ENCODE measurements at regions not wholly inside any gene's neighbourhood (a gene's known extent, or its start where the extent isn't known, plus 50 kb on each side); places are given as distances from the start of the nearest gene placed in this dataset.
A peak's percentile ranks its signal among the peaks of the same experiment; 100 is the strongest.
"Not testable (repeated sequence)": the region's sequence is repeated elsewhere in the genome, so short reads cannot be mapped to it uniquely, and the experiment has no call there.

DNA sequence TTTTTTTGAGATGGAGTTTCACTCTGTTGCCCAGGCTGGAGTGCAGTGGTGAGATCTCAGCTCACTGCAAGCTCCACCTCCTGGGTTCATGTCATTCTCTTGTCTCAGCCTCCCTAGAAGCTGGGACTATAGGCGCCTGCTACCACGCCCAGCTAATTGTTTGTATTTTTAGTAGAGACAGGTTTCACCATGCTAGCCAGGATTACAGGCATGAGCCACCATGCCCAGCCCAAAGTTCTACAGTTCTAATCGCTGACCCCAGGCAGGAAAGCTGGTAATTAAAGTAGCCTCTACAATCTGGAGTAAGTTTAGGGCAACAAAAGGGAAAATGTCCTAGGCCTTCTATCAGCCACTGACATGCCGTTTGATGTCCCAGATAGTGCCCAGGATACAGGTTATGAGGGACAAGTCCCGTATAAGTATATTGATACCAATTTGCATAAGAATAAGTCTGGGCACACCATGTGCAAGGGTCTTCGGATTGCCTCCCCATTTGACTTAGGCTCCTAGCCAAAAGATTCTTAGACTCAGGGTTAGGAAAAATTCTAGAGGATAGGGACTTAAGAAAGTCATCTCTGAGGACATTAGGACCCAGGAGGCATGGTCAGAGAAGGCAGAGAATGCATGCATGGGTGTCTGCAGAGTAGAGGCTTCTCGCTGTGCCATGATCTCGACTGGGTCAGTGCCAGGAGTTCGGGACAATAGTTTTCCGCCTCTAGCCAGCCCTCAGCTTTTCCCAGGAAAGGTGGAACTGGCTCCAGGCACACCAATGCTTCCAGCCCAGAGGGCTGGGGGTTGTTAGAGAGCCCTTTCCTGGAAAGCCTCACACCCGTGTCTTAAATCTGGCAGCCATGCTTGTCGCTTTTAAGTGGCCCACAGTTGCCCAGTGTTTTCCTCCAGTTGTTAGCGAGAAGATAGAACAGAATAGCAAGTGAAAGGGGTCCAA lies 1111.1 kb downstream of the TAF11L14 start:
- DNase-seq, result no peak

DNA sequence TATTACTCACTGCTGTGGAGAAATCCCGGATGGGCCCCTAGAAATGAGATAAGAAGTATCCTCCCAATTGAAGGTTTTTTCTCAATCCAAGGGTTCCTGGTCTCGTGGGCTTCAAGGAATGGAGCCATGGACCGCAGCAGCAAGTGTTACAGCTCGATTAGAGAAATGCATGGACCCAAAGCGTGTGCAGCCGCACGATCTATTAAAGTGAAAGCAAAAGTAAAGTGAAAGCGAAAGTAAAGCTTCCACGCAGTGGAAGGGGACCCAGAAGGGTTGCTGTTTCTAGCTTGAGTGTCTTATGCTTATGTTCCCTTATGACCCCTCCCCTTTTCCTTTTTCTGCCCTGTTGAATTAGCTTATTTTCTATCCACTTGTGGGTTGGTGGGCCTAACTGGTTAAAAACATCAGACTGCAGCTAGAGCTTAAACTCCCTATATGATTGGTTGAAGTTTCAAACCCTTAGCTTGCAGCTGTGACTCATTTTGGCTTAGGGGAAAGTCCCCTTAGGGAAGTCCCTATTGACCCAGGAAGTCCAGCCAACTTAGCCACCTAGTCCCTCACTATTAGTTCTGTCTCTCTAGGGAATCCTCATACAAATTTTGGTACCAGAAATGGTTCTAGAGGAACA lies 1111.8 kb downstream of the TAF11L14 start:
- no peak for DNase-seq

DNA sequence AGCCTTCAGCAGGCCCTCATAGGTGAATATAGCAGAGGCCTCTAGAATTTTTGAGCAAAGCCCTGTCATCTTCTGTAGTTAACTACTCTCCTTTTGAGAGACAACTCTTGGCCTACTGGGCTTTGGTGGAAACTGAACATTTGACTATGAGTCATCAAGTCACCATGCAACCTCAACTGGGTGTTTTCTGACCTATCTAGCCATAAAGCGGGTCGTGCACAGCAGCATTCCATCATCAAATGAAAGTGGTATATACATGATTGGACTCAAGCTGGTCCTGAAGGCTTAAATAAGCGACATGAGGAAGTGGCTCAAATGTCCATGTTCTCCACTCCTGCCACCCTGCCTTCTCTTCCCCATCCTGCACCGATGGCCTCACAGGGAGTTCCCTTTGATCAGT lies 1115.5 kb downstream of the TAF11L14 start:
- DNase-seq, result no peak

DNA sequence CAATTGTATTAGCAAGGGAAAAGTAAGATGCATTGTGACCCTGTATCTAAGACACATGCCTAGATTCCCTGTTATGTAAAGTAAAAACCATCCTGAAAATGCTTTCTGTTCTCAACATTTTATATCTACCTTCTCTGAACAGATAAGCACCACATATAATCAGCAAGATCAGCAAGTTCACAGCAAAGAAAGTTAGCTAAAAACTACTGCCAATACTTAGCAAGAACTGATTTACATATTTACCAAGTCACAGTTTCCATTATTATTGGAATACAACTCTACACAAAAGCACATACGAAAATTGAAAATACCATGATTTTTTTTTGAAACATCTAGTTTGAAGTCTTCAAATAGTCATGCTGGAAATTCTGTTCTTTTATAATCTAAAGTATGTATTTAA lies 1118.1 kb downstream of the TAF11L14 start:
- DNase-seq, result no peak

DNA sequence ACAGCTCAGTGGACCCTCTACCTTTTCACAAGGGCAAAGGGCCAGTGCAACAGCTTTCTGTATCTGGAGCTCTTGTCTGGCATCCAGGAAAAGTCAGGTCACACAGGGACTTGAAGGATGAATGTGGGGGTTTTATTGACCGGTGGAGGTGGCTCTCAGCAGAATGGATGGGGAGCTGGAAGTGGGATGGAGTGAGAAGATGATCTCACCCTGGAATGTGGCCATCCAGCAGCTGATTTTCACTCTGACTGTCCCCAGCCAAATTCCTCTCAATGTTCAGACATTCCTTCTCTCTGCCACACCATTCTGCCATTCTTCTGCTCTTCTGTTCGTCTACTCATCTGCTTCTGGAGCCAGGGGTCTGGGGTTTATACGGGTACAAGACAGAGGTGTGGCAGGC lies 1119.9 kb downstream of the TAF11L14 start:
- no peak for DNase-seq

DNA sequence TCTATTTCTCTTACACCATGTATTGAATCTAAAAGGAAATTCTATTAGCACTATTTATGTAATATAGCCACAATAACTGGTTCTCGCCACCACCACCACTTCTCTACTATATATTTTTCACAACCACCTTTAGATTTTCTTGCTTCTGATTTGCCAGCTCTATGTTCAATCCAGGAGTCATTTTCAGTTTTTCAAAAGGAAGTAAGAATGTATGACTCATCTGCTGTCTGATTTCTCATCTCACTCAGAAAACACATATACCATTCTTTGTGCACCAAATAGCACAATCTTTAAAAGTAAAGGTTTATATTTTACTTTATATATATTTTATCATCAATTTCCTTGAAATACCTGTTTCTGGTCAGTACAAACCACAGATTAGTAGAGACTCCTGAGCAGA lies 1127.5 kb downstream of the TAF11L14 start:
- DNase-seq, result no peak

DNA sequence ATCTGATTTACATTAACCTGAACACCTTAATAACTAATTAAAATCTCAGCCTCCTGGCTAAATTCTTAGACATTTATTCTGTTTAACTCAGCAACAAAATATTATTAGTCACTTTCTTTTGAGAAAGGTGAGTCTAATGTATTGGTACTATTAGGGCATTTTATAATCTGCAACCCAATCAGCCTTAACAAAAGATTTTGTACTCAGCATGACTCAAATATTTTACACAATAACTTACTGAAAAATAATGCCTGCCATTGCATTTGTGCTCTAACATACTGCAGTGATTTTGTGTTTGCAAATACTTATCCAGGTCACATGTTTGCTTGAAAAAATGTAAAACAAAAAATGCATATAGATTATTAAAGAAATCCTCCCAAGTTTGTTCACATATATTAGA lies 1129.9 kb downstream of the TAF11L14 start:
- DNase-seq, result no peak

DNA sequence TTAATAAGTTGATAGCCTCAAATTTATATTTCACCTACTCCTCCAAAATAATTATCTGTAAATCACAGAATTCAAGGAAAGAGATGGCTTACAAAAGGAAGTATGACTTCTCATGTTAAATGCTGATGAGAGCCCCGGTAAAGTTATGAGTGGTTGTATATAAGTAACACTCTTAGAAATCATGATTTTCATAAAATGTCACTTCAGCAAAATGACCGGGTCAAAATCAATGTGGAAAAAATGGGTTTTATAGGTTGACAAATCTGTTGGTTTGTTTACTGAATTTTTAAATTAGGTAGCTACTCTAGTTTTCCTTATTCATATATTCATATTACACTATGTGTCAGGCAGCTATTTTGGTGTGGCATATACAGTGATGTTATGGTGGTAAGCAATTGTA lies 1131.0 kb downstream of the TAF11L14 start:
- no peak for DNase-seq

DNA sequence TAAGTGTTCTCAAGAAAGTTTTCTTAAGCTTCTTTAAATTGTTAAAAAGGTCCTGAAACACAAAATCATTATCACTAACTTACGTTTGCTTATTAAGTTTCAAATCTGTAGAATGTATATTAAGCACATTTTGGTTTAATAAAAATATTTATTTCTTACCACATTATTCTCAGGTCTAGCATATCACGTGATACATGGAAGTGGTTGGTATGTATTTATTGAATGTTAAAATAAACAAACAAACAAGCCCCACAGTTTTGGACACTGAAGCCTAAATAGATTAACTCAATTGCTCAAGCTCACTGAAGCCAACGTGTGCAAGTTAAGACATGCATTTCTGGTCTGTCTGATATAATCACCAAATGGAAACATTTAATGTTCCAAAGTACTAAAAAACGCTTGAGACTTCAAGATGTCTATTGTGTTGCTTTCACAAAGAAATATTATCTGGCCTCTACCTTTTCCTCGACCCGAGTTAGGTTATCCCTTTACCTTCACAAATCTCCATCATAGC lies 1136.9 kb downstream of the TAF11L14 start:
- no peak for DNase-seq

DNA sequence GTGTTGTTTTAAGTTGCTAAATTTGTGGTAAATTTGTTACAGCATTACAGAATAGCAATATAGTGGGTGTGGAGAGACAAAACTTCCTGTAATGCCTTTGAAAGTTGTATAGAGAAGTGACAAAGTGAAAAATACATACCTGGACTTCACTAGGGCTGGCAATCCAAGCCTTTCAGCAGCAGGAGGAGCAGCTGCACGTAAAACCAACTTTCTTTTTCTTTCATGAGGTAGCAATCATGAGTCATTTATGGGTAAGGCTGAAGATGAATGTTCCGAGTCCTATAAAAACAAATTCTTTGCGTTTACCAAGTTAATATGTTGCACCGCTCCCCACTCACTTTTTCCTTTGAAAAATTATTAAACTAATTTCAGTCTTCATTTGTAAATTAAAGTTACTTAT lies 1138.2 kb downstream of the TAF11L14 start:
- no peak for DNase-seq

DNA sequence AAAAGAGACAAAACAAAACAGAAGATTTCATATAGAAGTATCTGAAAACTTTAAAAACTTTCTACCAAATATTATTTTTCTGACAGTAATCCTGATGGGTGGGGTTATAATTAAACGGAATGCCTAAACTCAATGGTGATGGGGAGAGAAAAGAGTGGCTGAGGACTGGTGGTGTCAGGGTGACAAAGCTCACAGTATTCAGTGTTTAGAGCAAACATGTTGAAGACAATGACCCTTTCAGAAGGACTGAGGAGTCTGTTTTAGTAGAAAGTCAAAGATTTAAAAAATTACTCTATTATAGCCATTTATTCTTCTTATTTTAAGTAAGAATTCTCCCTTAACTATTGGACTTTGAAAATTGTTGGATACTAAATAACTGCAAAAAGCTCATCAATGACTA lies 1144.0 kb downstream of the TAF11L14 start:
- no peak for DNase-seq

DNA sequence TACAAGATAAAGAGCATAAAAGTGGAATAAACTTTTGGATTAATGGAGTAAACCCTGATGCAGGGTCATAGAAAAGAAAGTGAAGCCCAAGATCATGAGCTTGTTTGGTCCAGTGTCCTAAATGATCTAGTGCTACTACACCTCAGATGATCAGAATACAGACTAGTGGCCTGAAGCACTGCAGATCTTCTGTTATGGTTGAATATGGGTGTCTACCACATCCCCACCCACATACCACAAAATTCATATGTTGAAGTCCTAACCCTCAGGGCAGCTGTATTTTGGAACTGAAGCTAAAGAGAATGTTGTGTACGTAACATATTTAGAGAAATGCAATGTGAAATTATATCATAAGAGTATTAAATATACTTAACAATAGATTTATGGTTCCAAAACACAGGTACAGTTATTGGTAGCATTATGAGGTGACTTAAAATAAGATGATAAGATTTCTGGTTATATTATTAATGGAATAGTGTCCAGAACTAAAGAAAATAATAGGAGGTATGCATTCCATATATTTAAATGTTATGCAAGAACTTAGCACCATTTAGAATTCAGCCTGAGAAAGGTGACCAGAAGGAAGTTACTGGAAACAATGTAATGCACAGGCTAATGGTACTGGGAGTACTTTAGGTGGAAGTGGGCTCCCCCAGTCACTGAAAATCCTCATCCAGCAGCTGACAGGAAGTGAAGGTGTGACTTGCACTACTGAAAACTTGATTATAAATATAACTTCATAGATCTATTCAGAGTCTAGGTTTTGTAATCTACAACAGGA lies 1155.1 kb downstream of the TAF11L14 start:
- no peak for DNase-seq

DNA sequence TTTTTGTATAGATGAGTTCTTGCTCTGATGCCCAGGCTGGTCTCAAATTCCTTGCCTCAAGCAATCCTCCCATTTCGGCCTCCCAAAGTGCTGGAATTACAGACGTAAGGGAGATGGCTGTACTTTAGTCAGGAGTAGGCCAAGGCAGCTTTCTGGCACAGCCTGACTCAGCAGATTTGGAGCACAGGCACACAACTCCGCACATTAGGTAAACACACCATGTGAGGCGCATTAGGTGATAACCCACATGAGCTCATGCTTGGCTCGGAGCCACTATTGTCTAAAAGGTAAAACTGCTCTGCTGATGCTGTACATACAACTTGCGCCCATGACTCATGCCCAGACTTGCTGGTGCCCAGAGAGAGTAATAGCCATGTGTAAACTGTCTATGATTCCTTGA lies 1157.9 kb downstream of the TAF11L14 start:
- DNase-seq, result no peak

DNA sequence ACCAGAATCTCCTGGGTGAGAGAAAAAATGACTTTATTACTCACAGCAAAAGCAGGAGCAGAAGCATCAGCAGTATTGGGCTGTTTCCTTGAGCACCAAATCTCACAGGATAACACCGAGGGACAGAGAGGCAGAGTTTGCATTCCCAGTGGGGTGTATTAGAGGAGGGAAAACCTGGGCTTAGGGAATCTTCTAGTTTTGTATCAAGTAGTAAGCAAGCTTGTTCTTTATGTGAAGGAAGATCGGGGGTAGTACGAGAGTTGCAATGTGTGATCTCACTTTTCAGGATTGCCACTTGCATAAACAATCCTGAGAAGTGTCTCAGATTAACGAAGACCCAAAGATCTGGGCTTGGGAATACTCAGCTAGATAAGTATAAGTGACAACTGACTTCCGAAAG lies 1163.0 kb downstream of the TAF11L14 start:
- no peak for DNase-seq

DNA sequence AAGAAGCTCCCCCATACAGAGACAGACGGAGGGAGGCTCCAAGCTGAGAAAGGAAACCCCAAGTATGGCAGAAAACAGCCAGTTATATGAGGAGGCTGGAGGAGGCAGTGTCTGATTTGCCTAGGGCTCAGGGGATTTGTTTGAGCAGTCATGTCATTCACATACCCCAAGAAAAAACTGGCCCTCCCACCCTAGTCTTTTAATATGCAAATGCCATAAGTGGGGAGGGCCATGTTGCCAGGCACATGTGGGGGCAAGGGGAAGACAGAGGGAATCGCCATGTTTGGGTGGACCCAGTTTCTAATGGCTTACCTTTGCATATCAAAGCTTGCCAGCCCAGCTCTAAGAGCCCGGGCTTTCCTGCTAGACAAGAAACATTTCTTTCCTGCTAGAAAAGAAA lies 1163.8 kb downstream of the TAF11L14 start:
- no peak for DNase-seq

DNA sequence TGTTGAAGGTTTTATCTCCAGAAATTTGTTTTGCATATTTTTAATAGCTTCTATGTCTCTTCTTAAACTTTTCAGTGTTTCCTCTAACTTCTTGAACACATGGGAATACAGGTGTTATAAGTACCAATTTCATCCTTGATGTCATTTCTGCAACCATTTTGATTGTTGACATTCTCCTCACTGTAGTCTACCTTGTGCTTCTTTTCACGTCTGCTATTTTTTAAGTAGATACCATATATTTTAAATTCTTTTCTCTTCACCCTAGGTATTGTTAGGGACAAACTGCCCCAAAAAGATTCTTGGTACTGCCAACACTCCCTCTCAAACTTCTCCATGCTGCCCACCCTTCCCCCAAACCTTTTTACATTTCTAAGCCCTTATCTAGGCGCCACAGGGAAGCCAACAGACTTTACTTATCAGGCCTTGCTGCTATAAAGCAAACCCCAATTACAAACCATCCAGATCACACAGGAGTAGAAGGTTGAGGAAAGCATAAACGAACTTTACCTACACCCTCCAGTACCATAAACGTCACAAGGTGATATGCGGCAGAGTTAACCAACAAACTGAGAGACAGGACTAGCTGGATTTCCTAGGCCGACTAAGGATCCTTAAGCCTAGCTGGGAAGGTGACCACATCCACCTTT lies 1165.3 kb downstream of the TAF11L14 start:
- DNase-seq, result no peak

DNA sequence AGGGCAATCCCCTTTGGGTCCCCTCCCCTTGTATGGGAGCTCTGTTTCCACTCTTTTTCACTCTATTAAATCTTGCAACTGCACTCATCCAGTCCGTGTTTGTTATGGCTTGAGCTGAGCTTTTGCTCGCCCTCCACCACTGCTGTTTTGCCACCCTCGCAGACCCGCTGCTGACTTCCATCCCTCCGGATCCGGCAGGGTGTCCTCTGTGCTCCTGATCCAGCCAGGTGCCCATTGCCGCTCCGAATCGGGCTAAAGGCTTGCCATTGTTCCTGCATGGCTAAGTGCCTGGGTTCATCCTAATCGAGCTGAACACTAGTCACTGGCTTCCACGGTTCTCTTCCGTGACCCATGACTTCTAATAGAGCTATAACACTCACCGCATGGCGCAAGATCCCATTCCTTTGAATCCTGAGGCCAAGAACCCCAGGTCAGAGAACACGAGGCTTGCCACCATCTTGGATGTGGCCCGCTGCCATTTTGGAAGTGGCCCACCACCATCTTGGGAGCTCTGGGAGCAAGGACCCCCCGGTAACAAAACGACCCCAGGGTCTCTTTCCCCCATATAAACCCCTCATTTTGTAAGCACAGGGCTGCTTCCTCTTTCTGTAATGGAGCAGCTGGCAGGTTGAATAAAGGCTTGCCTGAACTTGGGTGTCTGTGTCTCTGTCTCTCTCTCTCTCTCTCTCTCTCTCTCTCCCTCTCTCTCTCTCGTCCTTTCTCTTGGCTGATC lies 1166.2 kb downstream of the TAF11L14 start:
- DNase-seq, result no peak

DNA sequence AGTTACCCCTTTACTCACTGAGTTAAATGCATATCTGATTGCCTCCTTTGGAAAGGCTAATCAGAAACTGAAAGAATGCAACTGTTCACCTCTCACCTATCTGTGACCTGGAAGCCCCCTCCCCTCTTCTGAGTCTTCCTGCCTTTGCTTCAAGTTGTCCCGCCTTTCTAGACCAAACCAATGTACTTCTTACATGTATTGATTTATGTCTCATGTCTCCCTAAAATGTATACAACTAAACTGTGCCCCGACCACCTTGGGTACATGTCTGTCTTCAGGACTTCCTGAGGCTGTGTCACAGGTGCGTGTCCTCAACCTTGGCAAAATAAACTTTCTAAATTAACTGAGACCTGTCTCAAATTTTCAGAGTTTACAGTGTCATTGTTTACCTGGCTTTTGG lies 1167.2 kb downstream of the TAF11L14 start:
- DNase-seq, result not testable (repeated sequence)

DNA sequence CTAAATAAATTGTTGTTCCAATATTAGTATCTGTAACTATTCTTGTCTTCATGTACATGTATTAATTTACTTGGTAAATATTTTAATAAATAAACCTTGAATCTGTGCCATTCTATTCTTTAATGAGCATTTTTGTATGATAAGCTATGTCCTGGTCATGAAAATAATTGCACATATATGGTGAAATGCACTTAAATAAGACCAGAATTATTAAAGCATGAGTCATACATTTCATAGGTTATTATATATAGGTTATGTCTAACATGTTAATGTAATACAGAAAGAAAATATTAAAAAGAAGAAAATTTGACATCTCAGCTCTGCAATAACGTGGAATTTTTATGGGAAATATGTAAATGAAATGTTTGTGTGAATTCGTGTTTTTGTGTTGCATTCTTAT lies 1168.1 kb downstream of the TAF11L14 start:
- DNase-seq, result peak; percentile 2

DNA sequence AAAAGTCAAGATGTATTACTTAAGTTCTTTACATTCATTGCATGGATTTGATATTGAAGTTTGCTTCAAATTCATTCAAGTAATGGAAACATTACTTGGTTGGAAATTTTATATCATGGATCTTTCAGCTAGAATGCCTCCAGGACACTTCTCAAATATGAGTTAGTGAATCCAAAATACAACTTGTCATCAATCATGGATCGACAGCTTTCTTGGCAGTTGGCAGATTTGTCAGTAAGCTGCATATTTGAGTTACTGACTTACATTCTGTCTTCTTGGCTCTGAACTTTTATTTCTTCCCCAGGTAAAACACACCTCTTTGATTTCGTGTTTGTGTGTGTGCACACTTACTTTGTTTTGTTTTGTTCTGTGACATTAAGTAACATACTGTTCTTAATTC lies 1171.1 kb downstream of the TAF11L14 start:
- DNase-seq, result no peak

DNA sequence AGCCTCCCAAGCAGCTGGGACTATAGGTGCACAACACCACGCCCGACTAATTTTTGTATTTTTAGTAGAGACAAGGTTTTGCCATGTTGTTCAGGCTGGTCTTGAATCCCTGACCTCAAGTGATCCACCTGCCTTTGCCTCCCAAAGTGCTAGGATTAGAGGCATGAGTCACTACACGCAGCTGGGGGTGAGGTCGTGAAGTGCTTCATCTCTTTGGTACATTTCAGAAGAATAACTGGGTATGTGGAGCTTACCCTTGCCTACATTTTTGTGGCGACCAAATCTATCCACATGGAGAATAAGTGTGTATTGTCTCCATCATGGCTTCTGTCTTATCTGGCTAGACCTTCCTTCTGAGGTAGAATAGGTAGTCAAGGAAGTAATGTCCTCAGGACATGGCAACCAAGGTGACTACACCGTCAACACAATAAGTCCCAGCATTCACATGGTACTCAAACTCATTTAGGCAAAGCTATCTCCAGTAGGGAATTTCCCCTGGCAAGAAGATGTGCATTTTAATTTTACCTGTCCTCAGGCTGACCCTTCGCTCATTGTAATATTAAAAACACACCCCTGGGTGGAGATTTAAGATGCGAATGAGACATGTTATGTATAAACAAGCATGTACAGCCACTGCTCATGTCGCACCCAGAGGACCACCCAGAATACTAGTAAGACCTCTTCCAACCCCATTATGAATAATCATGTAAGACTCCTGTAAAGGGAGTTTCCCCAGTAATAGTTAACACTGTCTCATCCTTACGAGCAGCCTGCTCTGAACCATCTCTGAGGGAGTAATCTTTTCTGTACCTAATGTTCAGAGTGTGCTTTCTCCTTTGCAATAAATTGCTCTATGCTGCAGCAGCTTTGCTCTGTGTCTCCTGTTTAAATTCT lies 1173.2 kb downstream of the TAF11L14 start:
- DNase-seq, result no peak
